ENCODE measurements at regions not wholly inside any gene's neighbourhood (a gene's known extent, or its start where the extent isn't known, plus 50 kb on each side); places are given as distances from the start of the nearest gene placed in this dataset.

GRCh38 chrX:23540532-23540931 lies 126.8 kb upstream of the PRDX4 start:
- H3K27me3 ChIP-seq (ENCODE audit: control insufficient read depth in 1 of 2, insufficient read depth in 2 of 2, low read length in 2 of 2): no peaks in the 10 kb centered on the region
- no TSS peak for BruUV-seq (replicated peaks)
- no peaks in the 10 kb centered on the region for H3K9me3 ChIP-seq (ENCODE audit: low read length)
- ATAC-seq: no peak
- no peaks in the 10 kb centered on the region for H4K20me1 ChIP-seq (ENCODE audit: insufficient read depth, low read length)
- no peaks in the 10 kb centered on the region for H3K36me3 ChIP-seq (replicated peaks in 1 of 2; ENCODE audit: control insufficient read depth in 1 of 2, insufficient read depth in 2 of 2, low read length in 2 of 2)
- no peak overlapping the region for H2AFZ ChIP-seq (ENCODE audit: low read length)
- TF ChIP-seq PAWR (CRISPR knock-in tag; IDR thresholded peaks at IDR 0.05; ENCODE audit: borderline replicate concordance) (no peak), ZKSCAN8 (CRISPR knock-in tag; IDR thresholded peaks at IDR 0.05; ENCODE audit: borderline replicate concordance) (no peak), ZNF414 (CRISPR knock-in tag; IDR thresholded peaks at IDR 0.05) (no peak), MBNL3 (CRISPR knock-in tag; conservative IDR thresholded peaks at IDR 0.05) (no peak), ZFP37 (CRISPR knock-in tag; IDR thresholded peaks at IDR 0.05; ENCODE audit: borderline replicate concordance) (no peak), KLF13 (CRISPR knock-in tag; IDR thresholded peaks at IDR 0.05) (no peak)
- CTCF ChIA-PET (ENCODE audit: low intra/inter-chr PET ratio, low total read pairs): no interaction called here
- POLR2A ChIA-PET: no interaction called here
- in situ Hi-C loops (cut with HindIII; ENCODE audit: extremely low pct_ligation_motif_present, low pct_unique_long_range_greater_than_20kb): no loop called here
- no peak overlapping the region for H3K9ac ChIP-seq (ENCODE audit: insufficient read depth, low read depth, low read length)
- FAIRE-seq: no peak
- no peak overlapping the region for H3K27ac ChIP-seq (ENCODE audit: extremely low read length, insufficient read depth, low read length)
- H3K4me3 ChIP-seq (replicated peaks in 1 of 3; ENCODE audit: insufficient read depth in 1 of 3, low read depth in 2 of 3, low read length in 3 of 3): no peak overlapping the region
- intact Hi-C loops (cut with micrococcal nuclease; ENCODE audit: unreplicated experiment): no loop called here
- no peaks in the 10 kb centered on the region for H3K4me1 ChIP-seq (ENCODE audit: insufficient read depth, low read length)
- no peak overlapping the region for H3K4me2 ChIP-seq (ENCODE audit: low read depth, low read length)
- no peaks in the 10 kb centered on the region for H3K79me2 ChIP-seq (ENCODE audit: insufficient read depth, low read length)
- no CpG with 5 or more reads among the region's 9 CpGs for WGBS (ENCODE audit: low lambda C conversion rate)
- no peak for DNase-seq (ENCODE audit: low spot score)

GRCh38 chrX:23548164-23548563 lies 119.1 kb upstream of the PRDX4 start:
- Histone ChIP-seq H3K79me2 (ENCODE audit: insufficient read depth, low read length) (no peaks in the 10 kb centered on the region), H3K27me3 (ENCODE audit: control insufficient read depth in 1 of 2, insufficient read depth in 2 of 2, low read length in 2 of 2) (no peaks in the 10 kb centered on the region), H3K4me3 (replicated peaks in 1 of 3; ENCODE audit: insufficient read depth in 1 of 3, low read depth in 2 of 3, low read length in 3 of 3) (no peak overlapping the region), H4K20me1 (ENCODE audit: insufficient read depth, low read length) (no peaks in the 10 kb centered on the region), H3K4me2 (ENCODE audit: low read depth, low read length) (no peak overlapping the region), H3K9me3 (ENCODE audit: low read length) (no peaks in the 10 kb centered on the region), H3K36me3 (replicated peaks in 1 of 2; ENCODE audit: control insufficient read depth in 1 of 2, insufficient read depth in 2 of 2, low read length in 2 of 2) (no peaks in the 10 kb centered on the region), H3K9ac (ENCODE audit: insufficient read depth, low read depth, low read length) (no peak overlapping the region), H3K4me1 (ENCODE audit: insufficient read depth, low read length) (no peaks in the 10 kb centered on the region), H3K27ac (ENCODE audit: extremely low read length, insufficient read depth, low read length) (no peak overlapping the region), H2AFZ (ENCODE audit: low read length) (no peak overlapping the region)
- DNase-seq (ENCODE audit: low spot score) (no peak), FAIRE-seq (no peak), ATAC-seq (no peak)
- 5% methylated on average over 4 of the region's 5 CpGs for WGBS (ENCODE audit: low lambda C conversion rate)
- intact Hi-C loops (cut with micrococcal nuclease; ENCODE audit: unreplicated experiment): no loop called here
- CTCF ChIA-PET (ENCODE audit: low intra/inter-chr PET ratio, low total read pairs): no interaction called here
- in situ Hi-C loops (cut with HindIII; ENCODE audit: extremely low pct_ligation_motif_present, low pct_unique_long_range_greater_than_20kb): no loop called here
- POLR2A ChIA-PET: no interaction called here
- BruUV-seq (replicated peaks): no TSS peak
- TF ChIP-seq LBX2 (CRISPR knock-in tag; IDR thresholded peaks at IDR 0.05; ENCODE audit: borderline replicate concordance) (no peak), DMAP1 (CRISPR knock-in tag; IDR thresholded peaks at IDR 0.05) (no peak), MATR3 (CRISPR knock-in tag; IDR thresholded peaks at IDR 0.05) (no peak), XBP1 (CRISPR knock-in tag; IDR thresholded peaks at IDR 0.05) (no peak)
- TF ChIP-seq, protein P1, sequence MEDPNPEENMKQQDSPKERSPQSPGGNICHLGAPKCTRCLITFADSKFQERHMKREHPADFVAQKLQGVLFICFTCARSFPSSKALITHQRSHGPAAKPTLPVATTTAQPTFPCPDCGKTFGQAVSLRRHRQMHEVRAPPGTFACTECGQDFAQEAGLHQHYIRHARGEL (CRISPR knock-in tag; IDR thresholded peaks at IDR 0.05): no peak

All from HepG2 (cell line).